ENCODE measurements at regions not wholly inside any gene's neighbourhood (a gene's known extent, or its start where the extent isn't known, plus 50 kb on each side); places are given as distances from the start of the nearest gene placed in this dataset.
"Not testable (repeated sequence)": the region's sequence is repeated elsewhere in the genome, so short reads cannot be mapped to it uniquely, and the experiment has no call there.

DNA sequence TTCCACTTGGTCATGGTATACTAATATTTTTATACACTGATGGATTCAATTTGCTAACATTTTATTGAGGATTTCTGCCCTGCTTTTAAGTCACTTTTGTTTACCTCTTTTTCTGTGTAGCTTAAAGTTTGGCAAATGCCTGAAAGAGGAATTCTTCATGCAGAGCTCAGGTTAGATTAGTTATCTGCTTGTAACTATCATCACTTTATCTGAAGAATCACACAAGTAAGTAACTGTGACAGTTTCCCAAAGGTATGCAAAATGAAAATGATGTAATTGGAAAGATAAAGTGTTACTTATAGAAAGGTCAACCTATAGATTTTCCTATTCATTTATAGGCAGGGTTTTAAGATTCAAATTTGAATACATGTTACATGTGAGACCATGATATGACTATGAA is 188.8 kb upstream of the ACTBL2 start:
- no peak for DNase-seq (ENCODE audit: low spot score)

DNA sequence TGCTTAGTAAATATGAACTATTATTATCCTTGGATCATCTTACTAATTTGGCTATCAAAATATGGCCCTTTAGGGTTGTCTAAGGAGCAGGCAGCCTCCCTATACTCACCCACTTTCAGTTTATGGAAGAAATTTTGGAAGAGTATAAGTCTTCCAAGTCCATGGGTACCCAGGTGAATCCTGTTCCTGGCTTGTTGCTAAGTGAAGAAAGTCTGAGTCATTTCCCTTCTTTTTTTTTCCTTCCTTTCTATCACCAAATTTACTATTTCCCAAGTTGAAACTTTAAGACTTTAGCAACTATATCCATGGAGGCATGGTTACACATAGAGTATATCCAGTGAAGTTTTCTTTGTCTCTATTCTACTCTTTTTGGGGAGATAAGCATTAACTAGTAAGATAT is 184.0 kb upstream of the ACTBL2 start:
- DNase-seq (ENCODE audit: low spot score) = no peak

DNA sequence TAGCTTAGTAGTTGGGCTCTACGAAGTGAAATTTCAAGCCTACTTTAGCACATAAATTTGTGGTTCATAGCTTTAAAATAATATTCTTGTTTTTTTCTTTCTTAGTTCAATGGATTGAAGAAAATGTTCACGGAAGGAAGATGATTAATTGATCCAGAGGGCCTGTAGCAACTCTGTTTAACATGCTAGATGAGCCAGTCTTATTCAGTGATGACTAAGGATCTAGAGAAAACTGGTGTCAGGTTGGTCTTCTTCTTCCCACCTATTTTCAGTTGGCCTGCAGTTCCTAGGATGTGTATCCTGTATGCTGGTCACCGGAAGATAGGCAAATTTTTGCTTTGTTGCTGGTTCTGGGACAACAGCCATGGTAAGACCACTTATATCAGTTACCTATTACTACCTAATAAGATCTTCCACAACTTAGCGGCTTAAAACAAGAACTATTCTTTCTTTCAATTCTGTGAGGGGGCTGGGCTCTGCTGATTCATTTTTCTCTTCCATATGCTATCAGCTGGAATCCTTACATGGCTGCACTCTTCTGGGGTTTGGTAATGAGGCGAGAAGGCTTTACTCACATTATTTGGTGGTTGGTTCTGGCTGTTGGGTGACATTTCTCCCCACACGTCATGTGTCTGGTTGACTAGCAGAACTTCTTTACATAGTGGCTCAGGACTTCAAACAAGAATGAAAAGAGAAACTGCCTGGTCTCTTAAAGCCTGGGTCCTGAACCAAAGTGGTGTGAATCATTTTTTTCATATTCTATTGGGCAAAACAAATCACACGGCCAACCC is 182.7 kb upstream of the ACTBL2 start:
- DNase-seq (ENCODE audit: low spot score) = no peak

DNA sequence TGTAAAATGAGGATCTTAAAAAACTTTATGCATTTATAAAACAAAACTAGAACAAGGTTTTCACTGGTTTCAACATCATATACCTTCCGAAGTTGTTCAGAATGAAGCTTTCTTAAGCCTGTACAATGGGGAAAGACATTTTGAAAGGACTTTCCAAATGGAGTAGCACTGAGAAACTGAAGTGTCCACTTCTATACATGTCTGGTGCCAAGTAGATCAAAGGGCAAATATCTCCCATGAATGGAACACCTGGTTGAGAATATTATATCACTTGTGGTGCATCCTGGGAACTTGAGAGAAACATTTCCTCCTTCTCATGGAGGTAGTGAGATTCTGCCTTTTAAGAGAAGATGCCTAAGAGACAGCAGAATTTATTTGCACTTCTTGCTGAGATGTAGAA is 182.1 kb upstream of the ACTBL2 start:
- DNase-seq (ENCODE audit: low spot score) = no peak

DNA sequence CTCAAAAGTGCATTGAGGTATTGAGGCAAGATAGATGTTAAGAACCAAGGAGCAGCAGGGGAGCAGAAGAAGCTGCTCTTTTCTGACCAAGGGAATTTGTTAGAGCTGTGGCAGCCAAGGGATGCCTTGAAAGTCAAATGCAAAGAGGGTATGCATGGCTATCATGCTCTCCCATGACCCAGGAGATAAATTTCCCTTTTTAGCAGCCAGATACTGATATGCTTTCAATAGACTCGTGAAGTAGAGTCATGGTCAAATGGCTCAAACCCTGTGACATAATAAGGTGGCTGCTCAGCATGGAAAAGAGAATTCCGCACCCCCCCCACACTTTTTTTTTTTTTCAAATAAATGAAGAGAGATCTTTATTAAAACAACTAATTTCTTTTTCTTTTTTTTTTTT is 180.9 kb upstream of the ACTBL2 start:
- DNase-seq (ENCODE audit: low spot score) = no peak

DNA sequence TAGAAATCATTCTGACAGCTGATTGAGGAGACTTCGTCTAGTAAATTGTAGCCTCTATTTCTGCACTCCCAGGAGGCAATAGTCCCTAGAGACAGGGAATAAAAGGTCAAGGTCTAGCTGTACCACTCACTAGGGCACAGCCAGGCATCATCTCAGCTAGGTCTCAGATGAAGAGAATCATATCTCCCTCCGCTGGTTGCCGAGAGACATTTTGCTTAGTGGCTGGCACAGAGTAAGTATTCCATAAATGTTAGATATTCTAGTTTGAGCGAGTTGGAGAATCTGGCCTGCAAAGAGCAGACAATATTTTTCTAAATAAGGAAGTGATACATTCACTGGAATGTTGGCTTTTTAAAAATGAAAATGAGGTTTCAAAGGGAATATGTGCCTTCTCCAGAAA is 180.4 kb upstream of the ACTBL2 start:
- no peak for DNase-seq (ENCODE audit: low spot score)

DNA sequence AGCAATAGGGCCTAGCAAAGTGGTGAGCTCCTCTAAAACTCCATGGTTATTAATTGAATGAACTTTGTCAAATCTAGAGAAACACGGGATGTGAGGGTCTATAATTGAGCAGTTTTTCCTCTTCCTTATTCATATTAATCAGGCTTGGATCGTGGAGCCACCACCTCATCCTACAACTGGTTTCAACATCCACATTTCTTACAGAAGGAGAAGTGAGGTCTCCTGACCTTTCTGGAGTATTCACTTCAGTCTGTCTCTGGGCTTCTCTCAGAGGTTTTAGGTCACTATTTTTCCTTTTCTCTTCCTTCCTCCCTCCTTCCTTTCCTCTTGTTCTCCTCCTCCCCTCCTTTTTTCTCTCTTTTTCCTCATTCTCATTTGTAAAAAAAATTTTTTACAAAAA is 177.3 kb upstream of the ACTBL2 start:
- no peak for DNase-seq (ENCODE audit: low spot score)

DNA sequence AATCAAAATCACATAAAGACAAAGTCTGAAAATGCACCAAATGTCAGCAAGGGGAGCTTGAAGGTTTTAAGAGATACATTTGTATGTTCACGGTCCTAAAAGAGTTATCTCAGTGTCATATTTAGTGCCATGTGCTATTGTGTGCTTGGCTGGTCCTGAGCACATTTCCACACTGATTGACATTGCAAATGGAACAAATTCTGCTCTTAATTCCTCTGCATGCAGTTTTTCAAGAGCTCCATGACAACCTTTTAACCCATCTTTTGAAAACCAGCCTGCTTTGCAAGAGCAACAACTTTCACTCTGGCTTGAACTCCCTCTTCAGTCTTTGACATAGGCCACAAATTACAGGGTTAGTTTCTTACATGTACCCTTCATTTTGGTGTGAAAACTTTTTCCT is 175.4 kb upstream of the ACTBL2 start:
- no peak for DNase-seq (ENCODE audit: low spot score)

DNA sequence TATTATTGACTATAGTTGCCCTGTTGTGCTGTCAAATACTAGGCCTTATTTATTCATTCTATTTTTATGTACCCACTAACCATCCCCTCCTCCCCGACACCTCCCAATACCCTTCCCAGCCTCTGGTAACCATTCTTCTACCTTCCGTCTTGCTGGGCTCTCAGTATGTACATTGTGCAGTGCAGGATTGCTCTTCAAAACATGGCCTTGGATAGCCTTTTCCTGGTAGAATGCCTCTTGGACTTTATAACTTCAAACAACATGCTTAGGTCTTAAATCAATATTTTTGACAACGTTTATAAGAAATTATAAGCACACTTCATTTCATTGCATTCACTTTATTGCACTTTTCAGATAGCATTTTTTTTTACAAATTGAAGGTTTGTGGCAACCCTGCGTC is 172.6 kb upstream of the ACTBL2 start:
- DNase-seq (ENCODE audit: low spot score) = no peak

DNA sequence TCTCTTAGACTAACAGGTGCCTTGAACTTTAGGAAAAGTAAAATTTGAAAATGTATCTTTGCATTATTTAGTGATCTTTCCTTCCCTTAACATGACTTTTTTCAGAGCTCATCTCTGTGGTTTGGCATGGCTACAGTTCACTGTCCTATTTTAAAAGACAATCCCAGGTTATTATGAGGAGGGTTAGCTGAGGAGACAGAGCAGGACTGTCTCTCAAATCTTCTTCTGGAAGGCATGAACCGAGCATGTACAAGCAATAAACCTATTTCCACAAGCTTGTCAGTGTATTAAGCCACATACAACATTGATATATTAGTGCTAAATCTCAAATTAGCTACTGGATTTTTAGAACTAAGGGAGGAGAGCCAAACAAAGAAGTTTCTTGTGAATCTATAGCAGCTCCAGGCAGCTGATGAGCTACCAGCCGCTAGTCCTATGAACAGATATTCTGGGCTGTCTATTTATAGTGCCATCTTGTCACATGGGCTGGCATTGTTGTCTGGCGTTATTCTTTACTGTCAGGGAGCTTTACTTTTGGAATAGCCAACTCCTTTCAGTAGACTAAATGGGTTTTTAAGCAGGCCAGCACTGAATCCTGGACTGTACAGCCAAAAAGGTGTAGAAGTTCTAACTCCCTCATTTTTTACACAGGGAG is 171.2 kb upstream of the ACTBL2 start:
- DNase-seq (ENCODE audit: low spot score) = no peak

DNA sequence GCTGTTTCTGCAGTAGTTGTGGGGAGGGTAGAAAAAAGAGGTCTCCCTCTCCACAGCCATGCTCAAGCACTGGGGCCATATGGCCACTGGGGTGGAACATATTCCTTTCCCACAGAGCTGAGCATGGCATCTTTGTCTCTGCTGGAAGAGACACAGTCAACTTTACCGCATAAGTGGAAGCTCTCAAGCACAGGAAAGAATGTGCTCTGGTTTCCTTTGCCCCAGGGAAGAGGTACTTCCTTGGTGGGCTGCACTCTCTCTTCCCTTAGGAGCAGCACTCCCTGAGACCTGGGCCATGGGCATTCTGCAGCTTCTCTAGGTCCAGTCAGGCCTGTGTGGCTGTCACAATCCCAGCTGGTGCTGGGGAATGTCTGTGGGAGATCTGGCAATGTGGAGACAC is 168.5 kb upstream of the ACTBL2 start:
- no peak for DNase-seq (ENCODE audit: low spot score)

DNA sequence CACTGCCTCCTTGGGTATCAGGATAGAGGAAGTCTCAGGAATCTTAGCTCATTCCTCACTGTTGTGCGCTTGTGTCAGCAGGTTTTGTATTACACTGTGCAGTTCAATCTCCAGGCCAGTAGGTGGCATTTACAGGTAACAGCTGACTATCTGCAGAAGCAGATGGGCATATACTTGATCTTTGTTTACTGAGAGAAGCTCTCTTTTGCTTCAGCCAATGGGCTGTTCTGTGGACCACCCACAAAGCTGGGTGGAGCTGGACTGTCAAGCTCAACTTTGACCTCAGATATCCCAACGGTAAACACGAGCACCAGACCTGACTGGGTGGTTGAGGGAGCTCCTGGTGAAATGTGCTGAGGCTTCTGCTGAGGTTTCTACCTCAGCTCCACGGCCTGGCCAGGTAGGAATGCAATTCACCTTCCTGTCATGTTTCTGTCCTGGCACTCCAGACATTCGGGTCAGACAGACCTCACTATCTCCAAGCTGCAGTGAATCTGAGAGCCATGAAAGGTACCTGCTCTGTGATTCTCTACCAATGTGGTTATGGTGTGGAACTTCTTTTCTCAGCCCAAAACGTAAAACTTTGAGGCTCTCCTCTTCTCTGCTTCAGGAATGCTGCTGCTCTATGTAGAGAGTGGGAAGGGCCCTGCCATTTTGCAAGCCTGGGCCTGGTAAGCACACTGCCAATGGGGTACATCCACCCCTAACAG is 167.9 kb upstream of the ACTBL2 start:
- DNase-seq (ENCODE audit: low spot score) = peak; percentile 78

DNA sequence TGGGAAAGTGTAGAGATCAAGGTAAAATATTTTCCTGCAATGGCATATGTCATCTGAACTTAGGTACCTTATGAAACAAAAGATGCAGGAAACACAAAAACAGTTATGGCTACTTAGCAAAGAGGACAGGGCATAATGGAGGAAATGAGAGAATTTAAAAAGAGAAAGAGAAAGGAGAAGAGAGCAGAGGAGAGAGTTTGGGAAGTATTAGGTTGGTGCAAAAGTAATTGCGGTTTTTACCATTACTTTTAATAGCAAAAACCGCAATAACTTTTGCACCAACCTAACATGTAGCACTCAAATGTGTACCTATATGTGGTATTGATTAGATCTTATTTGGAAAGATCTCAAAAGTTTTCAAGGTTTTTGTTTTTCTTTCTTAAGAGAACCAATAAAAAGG is 160.1 kb upstream of the ACTBL2 start:
- DNase-seq (ENCODE audit: low spot score) = no peak

DNA sequence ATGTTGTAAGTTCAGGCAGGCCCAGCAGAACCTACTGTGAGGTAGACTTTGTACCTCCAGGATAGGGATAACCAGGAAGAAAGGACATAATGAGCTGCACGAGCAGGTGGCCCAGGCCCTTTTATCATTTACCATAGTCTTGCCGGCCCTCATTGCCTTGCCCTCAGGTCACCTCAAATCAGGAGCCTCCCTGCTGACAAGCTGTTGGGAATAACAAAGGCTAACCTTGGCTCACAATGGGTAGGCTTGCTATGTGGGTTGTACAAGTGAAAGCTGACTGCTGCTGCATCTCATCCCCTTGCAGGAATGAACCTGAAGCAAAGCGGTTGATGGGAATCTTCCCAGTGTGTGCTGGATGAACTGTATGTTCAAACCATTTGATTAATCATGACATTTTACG is 159.5 kb upstream of the ACTBL2 start:
- no peak for DNase-seq (ENCODE audit: low spot score)

DNA sequence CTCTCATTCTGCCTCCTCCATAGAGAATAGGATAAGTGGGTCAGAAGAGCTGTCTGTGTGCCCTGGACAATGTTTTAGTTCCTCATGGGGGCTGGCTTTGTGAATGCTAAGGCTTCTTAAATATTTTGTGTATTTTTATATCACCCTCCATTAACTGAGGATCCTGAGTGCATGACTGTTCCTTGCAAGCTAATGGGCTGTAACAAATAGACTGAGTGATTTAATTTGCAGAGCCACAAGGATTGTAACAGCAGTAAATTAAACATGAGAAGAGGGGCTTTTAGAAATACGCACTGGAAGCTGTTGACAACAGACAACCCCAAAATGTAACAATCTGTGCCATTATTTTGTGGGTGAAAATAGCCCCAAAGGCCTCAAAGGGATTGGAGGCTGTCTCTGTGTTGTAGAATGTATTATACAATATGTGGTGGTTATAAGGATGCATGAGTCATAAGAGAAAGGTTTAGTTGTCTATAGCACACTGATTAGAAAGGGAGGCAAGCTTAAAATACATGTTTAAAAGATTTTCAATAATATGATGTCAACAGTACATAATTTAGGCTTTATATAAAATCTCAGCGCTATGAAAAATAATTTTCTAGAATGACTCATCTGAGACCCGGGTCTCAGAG is 152.7 kb upstream of the ACTBL2 start:
- no peak for DNase-seq (ENCODE audit: low spot score)

DNA sequence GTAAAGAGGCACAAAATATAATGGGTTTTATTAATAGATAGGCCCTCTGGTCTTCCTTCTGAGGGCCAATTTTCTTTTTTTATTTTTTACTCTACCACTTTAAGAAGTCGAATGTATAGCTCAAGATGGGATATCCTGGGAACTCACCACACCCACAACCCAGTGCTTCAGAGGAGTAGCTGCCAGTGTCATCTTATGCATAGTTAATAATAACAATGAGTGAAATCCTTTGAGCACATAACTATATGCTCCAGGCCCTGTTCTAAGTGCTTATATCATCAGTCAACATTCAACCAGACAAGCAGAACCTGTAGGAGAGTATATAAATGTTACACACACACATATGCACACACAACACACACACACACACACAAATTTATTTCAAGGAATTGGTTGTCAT is 150.3 kb upstream of the ACTBL2 start:
- no peak for DNase-seq (ENCODE audit: low spot score)

DNA sequence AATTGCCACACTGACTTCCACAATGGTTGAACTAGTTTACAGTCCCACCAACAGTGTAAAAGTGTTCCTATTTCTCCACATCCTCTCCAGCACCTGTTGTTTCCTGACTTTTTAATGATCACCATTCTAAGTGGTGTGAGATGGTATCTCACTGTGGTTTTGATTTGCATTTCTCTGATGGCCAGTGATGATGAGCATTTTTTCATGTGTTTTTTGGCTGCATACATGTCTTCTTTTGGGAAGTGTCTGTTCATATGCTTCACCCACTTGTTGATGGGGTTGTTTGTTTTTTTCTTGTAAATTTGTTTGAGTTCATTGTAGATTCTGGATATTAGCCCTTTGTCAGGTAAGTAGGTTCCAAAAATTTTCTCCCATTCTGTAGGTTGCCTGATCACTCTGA is 148.5 kb upstream of the ACTBL2 start:
- not testable (repeated sequence) for DNase-seq (ENCODE audit: low spot score)

DNA sequence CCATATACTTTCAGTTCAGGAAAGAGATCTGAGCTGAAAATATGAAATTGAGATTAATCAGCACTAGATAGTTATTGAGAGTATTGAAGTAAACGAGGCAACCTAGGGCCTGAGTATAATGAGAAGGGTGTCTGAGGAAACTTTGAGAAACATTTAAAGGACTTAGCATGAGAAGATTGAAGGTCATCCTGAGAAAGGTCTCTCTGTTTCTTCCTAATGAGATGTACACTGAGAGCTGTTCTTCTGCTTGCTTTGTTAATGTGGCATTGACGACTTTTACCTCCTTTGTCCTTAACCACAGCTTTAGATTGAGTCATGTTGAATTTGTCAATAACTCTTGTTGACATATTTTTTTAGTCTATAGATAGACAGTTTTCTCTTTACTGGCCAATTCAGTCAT is 145.1 kb upstream of the ACTBL2 start:
- no peak for DNase-seq (ENCODE audit: low spot score)

DNA sequence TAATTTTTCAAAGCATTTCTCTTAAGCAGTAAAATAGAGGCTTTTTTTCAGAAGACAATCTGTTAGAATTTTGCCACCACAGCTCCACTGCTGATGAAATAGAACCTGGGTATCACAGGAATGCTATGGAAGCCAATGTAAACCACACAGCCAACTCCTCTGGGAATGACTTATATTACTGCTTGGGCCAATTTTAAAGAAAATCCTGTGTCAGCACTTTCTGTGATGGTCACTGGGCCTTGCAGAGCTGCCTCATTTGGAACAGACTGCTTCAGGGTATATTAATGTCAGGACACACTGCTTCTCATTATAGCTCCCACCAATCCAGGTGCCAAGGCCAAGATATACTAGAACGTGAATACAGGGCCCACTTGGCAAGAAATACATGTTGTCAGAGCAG is 144.1 kb upstream of the ACTBL2 start:
- DNase-seq (ENCODE audit: low spot score) = no peak

DNA sequence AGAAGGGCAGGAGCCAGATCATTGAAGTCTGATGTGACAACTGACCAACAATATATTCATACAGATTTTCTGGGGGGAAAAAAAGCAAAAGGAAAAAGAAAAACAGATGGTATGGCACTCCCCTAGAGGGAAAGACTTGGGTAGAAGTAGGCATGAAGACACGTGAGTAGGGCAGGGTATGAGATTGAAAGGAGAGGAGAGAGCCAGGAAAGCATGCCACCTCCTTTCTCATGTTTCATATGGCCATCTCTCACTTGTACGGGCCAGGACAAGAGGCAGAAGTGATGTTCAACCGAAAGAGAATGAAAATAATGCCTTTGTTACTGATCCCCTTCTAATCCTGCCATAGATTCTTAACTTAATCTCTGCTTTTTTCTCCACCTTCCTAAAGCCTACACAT is 139.0 kb upstream of the ACTBL2 start:
- no peak for DNase-seq (ENCODE audit: low spot score)

DNA sequence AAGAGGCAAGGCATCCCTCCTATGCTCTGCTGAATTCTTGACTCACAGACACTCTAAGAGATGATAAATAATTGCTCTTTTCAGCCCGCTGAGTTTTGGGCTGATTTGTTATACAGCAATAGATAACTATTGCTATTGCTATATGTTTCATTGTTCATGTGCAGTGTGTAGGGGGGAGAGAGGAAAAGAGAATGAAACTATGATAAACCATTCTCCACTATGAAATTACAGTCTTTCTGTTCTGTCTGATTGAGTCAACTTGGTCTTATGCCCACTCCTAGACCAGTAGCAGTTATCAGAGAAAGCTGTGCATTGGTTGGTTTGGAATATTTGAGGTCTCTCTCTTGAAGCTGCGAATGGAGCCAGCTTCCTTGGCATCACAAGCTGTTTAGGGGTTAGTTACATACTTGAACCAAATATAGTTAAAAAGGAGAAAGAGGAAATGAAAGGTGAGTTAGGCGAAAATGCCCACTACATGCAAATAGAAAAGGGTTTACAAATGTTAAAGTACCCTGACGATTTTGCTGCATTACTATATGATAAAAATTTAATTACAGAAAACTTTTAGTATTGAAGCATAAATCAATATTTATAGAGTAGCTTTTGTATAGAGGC is 136.3 kb upstream of the ACTBL2 start:
- no peak for DNase-seq (ENCODE audit: low spot score)

DNA sequence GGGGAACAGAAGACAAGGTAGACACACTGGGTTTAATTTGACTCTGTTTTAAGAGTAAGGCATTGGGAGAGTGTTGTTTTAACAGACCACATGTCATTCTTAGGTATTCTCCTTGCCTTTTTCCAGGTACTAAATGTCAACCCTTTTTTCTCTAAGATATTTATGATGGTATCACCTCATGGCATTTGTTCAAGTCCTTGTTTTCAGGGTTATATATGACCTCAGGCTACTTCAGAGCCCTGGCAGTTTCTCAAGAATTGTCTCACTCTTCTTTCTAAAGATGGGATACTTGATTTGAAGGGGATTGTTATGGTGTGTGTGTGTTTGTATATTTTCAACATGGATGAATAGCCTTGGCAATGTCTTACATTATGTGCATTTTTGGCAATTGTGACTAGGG is 131.1 kb upstream of the ACTBL2 start:
- no peak for DNase-seq (ENCODE audit: low spot score)

DNA sequence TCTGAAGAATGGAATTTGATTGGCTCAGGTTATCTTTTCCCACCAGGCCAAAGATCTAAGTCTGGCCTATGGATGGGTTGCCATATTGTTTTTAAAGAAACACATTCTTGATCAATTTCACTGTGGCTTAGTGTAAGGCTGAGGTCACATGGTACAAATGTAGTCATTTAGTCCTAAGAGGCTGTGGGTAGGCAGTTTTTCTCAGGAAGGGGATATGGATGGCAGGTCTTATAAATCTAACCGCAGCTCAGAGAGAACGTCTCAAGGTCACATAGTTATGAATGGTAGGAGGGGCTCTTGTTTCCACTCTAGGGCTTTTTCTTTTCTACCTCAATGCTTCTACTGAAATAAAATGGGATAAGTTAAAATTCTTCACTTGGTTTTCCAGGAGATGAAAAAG is 128.6 kb upstream of the ACTBL2 start:
- no peak for DNase-seq (ENCODE audit: low spot score)
